Heart right ventricle (tissue), 16 donors: ENCODE measurements at regions not wholly inside any gene's neighbourhood (a gene's known extent, or its start where the extent isn't known, plus 50 kb on each side); places are given as distances from the start of the nearest gene placed in this dataset.

Experiments used
- ATAC-seq, 8 donors: fragments of 200-7000 bp; cut with Tn5 transposase; one replicate each; pipeline ENCODE4 v1.9.1; 2020; ENCODE audit warnings: mild to moderate bottlenecking in 8 of 8, moderate library complexity in 8 of 8, moderate number of reproducible peaks in 1 of 8
- DNase-seq, 2 donors: peaks; one replicate each; pipeline ENCODE4 v3.0.0-alpha.2; 2020
- H3K27ac ChIP-seq, 10 donors: fragments of 200-600 bp; sonication (generic) in 2 of 10; one replicate each; pipeline versions ENCODE4 v1.5.0 to v1.8.0; 2020 to 2022; ENCODE audit warnings: mild to moderate bottlenecking in 3 of 10
- H3K27me3 ChIP-seq, 7 donors: fragments of 200-600 bp; one replicate each; pipeline ENCODE4 v1.8.0; 2021 to 2022; ENCODE audit warnings: mild to moderate bottlenecking in 2 of 7
- H3K36me3 ChIP-seq, 9 donors: fragments of 200-600 bp; sonication (generic) in 1 of 9; one replicate each; pipeline versions ENCODE4 v1.5.0 to v1.8.0; 2020 to 2022; ENCODE audit warnings: mild to moderate bottlenecking in 2 of 9
- H3K4me1 ChIP-seq, 9 donors: fragments of 200-600 bp; sonication (generic) in 1 of 9; one replicate each; pipeline versions ENCODE4 v1.5.0 to v1.8.0; 2020 to 2022; ENCODE audit warnings: mild to moderate bottlenecking in 4 of 9
- H3K4me3 ChIP-seq, 10 donors: fragments of 200-600 bp; sonication (generic) in 2 of 10; one replicate each; pipeline versions ENCODE4 v1.5.0 to v1.8.0; 2020 to 2022; ENCODE audit warnings: mild to moderate bottlenecking in 7 of 10, moderate library complexity in 2 of 10
- H3K9me3 ChIP-seq, 11 donors: fragments of 200-600 bp in 10 of 11; sonication (generic) in 2 of 11; one replicate each; pipeline versions ENCODE4 v1.5.0 to v1.8.0; 2013 to 2022; ENCODE audit warnings: mild to moderate bottlenecking in 2 of 11, control low read depth in 1 of 11, moderate library complexity in 1 of 11
- WGBS, 2 donors: extraction: QIAGEN DNeasy Blood & Tissue Kit; methylation state at CpG; one replicate each; pipeline ENCODE4 v1.1.7; 2013; ENCODE audit warnings: inconsistent platforms in 1 of 2; 5-methylcytosine and 5-hydroxymethylcytosine counted together
- intact Hi-C, 10 donors: fragments of 100-400 bp; cut with DNase I; formaldehyde crosslinking; loops; one replicate each; pipeline versions ENCODE4 v1.11.1 to v1.14.2; 2022
- TF ChIP-seq, protein P1 (sequence below), 9 donors: fragments of 200-600 bp; sonication (generic) in 2 of 9; IDR thresholded peaks; one replicate each; pipeline versions ENCODE4 v1.5.0 to v1.8.0; 2021 to 2022; ENCODE audit warnings: antibody characterized with exemption in 9 of 9, mild to moderate bottlenecking in 5 of 9, moderate library complexity in 1 of 9
- donor health status: Arrhythmogenic right ventricular cardiomyopathy.
- donor health status: ischemic (EF 13 %, LVEDD 7.1; RV severe dilation, severe dysfunction).
- donor health status: healthy with polysubstance abuse.
- donor health status: DM: no; HTN: yes; CAD: no.
- donor health status: DM: no; HTN: no; CAD: no.
- donor health status: ischemic (EF 25% LVEDD 6.9; RV normal size, moderate dysfunction).
- donor health status: ischemic (EF 25% LVEDD 5.7; RV mildly dilated, moderate dysfunction).
- donor health status: healthy.
- donor health status: DM: yes; HTN: yes; CAD: no.
- donor health status: Ischemic cardiomyopathy.
- donor health status: ischemic (EF 35%, LVEDD 5.7; RV mildly dilated, moderate dysfunction).
- donor health status: nonischemic (EF 11% LVEDD 7.7; RV severe dilation, severe dysfunction).
- donor health status: DM: yes; HTN: yes; CAD: no.
- donor health status: PGD.
- donor health status: ischemic (EF 29% LVEDD 5.4; RV normal size, mild dysfunction).
- donor health status: nonischemic (EF 23%, LVEDD 6.1; RV moderate dilation, normal function).

DNA sequence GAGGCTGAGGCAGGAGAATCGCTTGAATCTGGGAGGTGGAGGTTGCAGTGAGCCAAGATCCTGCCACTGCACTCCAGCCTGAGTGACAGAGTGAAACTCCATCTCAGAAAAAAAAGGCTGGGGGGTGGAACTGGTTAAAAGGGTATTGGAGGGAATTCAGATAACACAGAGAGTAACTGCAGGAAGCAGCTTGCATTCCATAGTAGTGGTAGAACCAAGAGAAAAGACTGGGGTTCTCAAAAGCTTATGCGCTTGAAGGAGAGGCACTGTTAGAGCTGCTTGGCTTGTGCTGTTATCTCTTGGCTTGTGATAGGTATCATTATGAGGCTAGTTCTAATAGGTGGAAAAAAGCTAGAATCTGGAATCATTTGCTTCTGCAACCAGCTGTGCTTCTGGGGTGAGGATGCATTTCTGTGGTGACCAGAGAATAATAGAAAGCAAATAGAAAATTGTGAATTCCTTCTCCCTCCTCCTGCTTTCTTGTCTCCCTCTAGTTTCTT is 91.2 kb upstream of the ELOVL6 start:
- peaks cover 0 to 8% (median 0%) of the 10 kb centered on the region in 7 donors for H3K27me3 ChIP-seq
- intact Hi-C loops, result no loop called here
- WGBS, 2 donors, result 62 to 64% methylated on average over 2 of the region's 2 CpGs
- no peaks in the 10 kb centered on the region for H3K9me3 ChIP-seq
- H3K4me1 ChIP-seq, result no peaks in the 10 kb centered on the region
- no peak overlapping the region for H3K4me3 ChIP-seq
- TF ChIP-seq, protein P1, sequence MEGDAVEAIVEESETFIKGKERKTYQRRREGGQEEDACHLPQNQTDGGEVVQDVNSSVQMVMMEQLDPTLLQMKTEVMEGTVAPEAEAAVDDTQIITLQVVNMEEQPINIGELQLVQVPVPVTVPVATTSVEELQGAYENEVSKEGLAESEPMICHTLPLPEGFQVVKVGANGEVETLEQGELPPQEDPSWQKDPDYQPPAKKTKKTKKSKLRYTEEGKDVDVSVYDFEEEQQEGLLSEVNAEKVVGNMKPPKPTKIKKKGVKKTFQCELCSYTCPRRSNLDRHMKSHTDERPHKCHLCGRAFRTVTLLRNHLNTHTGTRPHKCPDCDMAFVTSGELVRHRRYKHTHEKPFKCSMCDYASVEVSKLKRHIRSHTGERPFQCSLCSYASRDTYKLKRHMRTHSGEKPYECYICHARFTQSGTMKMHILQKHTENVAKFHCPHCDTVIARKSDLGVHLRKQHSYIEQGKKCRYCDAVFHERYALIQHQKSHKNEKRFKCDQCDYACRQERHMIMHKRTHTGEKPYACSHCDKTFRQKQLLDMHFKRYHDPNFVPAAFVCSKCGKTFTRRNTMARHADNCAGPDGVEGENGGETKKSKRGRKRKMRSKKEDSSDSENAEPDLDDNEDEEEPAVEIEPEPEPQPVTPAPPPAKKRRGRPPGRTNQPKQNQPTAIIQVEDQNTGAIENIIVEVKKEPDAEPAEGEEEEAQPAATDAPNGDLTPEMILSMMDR (IDR thresholded peaks at IDR 0.05), result no peak
- no peak for DNase-seq
- H3K27ac ChIP-seq, result no peak overlapping the region
- no peaks in the 10 kb centered on the region for H3K36me3 ChIP-seq
- no peak for ATAC-seq

DNA sequence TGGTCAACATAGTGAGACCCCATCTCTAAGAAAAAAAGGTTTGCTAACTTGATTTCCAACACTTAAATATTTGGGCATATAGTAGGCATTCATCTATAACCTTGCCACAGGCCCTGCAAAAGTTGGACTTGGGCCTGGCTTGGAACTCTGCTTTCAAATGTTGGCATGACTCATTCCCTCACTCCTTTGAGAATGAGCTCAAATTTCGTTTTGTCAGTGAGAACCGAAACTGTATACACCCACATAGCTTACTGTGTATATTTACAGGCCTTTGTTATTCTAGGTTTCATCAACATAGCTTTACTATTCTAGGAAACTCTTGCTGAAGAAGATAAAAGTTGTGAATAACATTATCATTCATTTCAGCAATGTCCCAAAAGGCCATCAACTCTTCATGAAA is 88.7 kb upstream of the ELOVL6 start:
- ATAC-seq (no peak), DNase-seq (no peak)
- intact Hi-C loops, result no loop called here
- Histone ChIP-seq H3K4me1 (no peaks in the 10 kb centered on the region), H3K27ac (no peak overlapping the region), H3K4me3 (no peak overlapping the region), H3K36me3 (no peaks in the 10 kb centered on the region), H3K9me3 (no peaks in the 10 kb centered on the region), H3K27me3 (peaks cover 0 to 4% (median 0%) of the 10 kb centered on the region in 7 donors)
- TF ChIP-seq, protein P1 (IDR thresholded peaks at IDR 0.05), result no peak
- 46 to 58% methylated on average over 2 of the region's 2 CpGs for WGBS, 2 donors

DNA sequence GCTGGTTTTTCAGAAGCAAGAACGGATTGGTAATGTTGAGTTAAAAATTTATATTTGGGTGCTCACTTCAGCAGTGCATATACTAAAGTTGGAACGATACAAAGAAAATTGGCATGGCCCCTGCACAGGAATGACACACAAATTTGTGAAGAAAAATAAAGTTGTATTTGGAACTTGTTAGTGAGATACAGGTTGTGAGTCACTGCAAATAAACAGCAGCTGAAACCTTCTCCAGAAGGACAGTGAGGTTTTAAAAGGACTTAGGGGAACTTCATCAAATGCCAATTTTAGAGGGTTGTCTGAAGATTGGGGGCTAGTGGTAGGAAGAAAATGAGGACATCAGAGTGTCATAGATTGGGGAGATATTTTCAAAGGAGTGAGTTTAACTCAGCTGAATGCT is 79.7 kb upstream of the ELOVL6 start:
- Histone ChIP-seq H3K27me3 (no peaks in the 10 kb centered on the region), H3K4me1 (no peaks in the 10 kb centered on the region), H3K4me3 (no peak overlapping the region), H3K9me3 (no peaks in the 10 kb centered on the region), H3K36me3 (no peaks in the 10 kb centered on the region), H3K27ac (no peak overlapping the region)
- intact Hi-C loops, result no loop called here
- TF ChIP-seq, protein P1 (IDR thresholded peaks at IDR 0.05), result no peak
- DNase-seq (no peak), ATAC-seq (no peak)
- 78 to 82% methylated on average over 2 of the region's 2 CpGs for WGBS, 2 donors

DNA sequence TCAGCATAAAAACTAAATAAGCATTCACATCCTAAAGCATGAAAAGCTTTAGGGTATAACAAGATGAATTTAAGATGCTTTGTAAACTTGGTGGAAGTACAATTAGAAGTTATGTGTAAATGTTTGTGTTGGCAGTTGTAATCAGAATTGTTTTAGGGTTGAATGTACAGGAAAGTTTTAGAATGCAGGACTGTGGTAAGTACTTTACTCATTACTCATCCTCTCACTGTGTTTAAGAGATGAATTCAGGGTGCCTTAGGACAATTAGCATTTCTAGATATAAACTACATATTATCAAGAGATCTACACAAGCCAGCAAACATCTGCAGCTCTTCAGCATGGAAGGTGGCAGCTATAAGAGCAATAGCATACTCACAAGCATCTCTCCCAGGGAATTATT is 77.5 kb upstream of the ELOVL6 start:
- TF ChIP-seq, protein P1 (IDR thresholded peaks at IDR 0.05), result no peak

More for the DNA sequence above, 77.5 kb upstream of the ELOVL6 start:
- Histone ChIP-seq H3K27ac (no peak overlapping the region), H3K4me3 (no peak overlapping the region), H3K36me3 (no peaks in the 10 kb centered on the region), H3K4me1 (no peaks in the 10 kb centered on the region), H3K27me3 (no peaks in the 10 kb centered on the region), H3K9me3 (no peaks in the 10 kb centered on the region)
- DNase-seq (no peak), ATAC-seq (no peak)
- intact Hi-C loops, result no loop called here
